ENCODE measurements at regions not wholly inside any gene's neighbourhood (a gene's known extent, or its start where the extent isn't known, plus 50 kb on each side); places are given as distances from the start of the nearest gene placed in this dataset.

GRCh38 chr16:5330058-5330457, 232.5 kb upstream of the EEF2KMT start:
- TF ChIP-seq CTCF (tag by site-specific recombination; IDR thresholded peaks at IDR 0.05) (no peak), KLF16 (tag by site-specific recombination; IDR thresholded peaks at IDR 0.05) (no peak), TRIM28 (IDR thresholded peaks at IDR 0.05; ENCODE audit: borderline replicate concordance, low read length) (no peak), ZNF660 (tag by site-specific recombination; IDR thresholded peaks at IDR 0.05) (no peak), ZNF785 (tag by site-specific recombination; IDR thresholded peaks at IDR 0.05) (no peak), ZBTB11 (tag by site-specific recombination; conservative IDR thresholded peaks at IDR 0.05; ENCODE audit: low read depth) (no peak), ZNF335 (tag by site-specific recombination; conservative IDR thresholded peaks at IDR 0.05) (no peak), ZNF140 (tag by site-specific recombination; IDR thresholded peaks at IDR 0.05) (no peak), ZNF518A (tag by site-specific recombination; conservative IDR thresholded peaks at IDR 0.05; ENCODE audit: low read depth) (no peak), ZNF391 (tag by site-specific recombination; IDR thresholded peaks at IDR 0.05; ENCODE audit: borderline replicate concordance, low read depth) (no peak)

Measured in HEK293 (cell line).